Lower leg skin (tissue), 3 donors: ENCODE measurements at regions not wholly inside any gene's neighbourhood (a gene's known extent, or its start where the extent isn't known, plus 50 kb on each side); places are given as distances from the start of the nearest gene placed in this dataset.

ENCODE experiments used
- CTCF ChIP-seq, 3 donors: fragments of 450-650 bp; IDR thresholded peaks; one replicate each; pipeline ENCODE4 v1.5.1; 2016; ENCODE audit warnings: antibody characterized with exemption in 3 of 3, mild to moderate bottlenecking in 3 of 3, moderate library complexity in 2 of 3
- POLR2A ChIP-seq, 2 donors: fragments of 450-650 bp; IDR thresholded peaks; one replicate each; pipeline ENCODE4 v1.6.1; 2016 to 2017; ENCODE audit warnings: antibody characterized with exemption in 2 of 2, mild to moderate bottlenecking in 1 of 2, moderate library complexity in 1 of 2

GRCh38 chr2:239679755-239680154 is 278.9 kb upstream of the HDAC4 start:
- TF ChIP-seq CTCF (IDR thresholded peaks at IDR 0.05) = no peak
- TF ChIP-seq POLR2A (IDR thresholded peaks at IDR 0.05) = no peak
